ENCODE measurements at regions not wholly inside any gene's neighbourhood (a gene's known extent, or its start where the extent isn't known, plus 50 kb on each side); places are given as distances from the start of the nearest gene placed in this dataset.
A peak's percentile ranks its signal among the peaks of the same experiment; 100 is the strongest.

GRCh38 chr10:117638200-117638599 is 95.7 kb downstream of the EMX2 start:
- DNase-seq: no peak

GRCh38 chr10:117638664-117639200 is 96.2 kb downstream of the EMX2 start:
- DNase-seq: no peak

- DNase-seq: no peak
Observed at GRCh38 chr10:117640406-117640805, 97.9 kb downstream of the EMX2 start.

- DNase-seq: peak; percentile 76
Observed at GRCh38 chr10:117646718-117647117, 104.2 kb downstream of the EMX2 start.

- no peak for DNase-seq
Observed at GRCh38 chr10:117647306-117647705, 104.8 kb downstream of the EMX2 start.

GRCh38 chr10:117651121-117651520 is 108.6 kb downstream of the EMX2 start:
- DNase-seq: no peak

- no peak for DNase-seq
Observed at GRCh38 chr10:117652228-117653169, 110.0 kb downstream of the EMX2 start.

GRCh38 chr10:117653170-117653515 is 110.6 kb downstream of the EMX2 start:
- DNase-seq: no peak

- no peak for DNase-seq
Observed at GRCh38 chr10:117654105-117654504, 111.6 kb downstream of the EMX2 start.

GRCh38 chr10:117656385-117657367 is 114.1 kb downstream of the EMX2 start:
- DNase-seq: no peak

- no peak for DNase-seq
Observed at GRCh38 chr10:117661316-117661715, 118.8 kb downstream of the EMX2 start.

GRCh38 chr10:117662126-117662525 is 119.6 kb downstream of the EMX2 start:
- DNase-seq: no peak

- no peak for DNase-seq
Observed at GRCh38 chr10:117662751-117663540, 120.4 kb downstream of the EMX2 start.

- DNase-seq: no peak
Observed at GRCh38 chr10:117663750-117664149, 121.2 kb downstream of the EMX2 start.

GRCh38 chr10:117664288-117664687 is 121.7 kb downstream of the EMX2 start:
- no peak for DNase-seq

GRCh38 chr10:117666166-117666565 is 123.6 kb downstream of the EMX2 start:
- no peak for DNase-seq

- no peak for DNase-seq
Observed at GRCh38 chr10:117666965-117667364, 124.4 kb downstream of the EMX2 start.

- DNase-seq: no peak
Observed at GRCh38 chr10:117667831-117668230, 125.3 kb downstream of the EMX2 start.

- DNase-seq: no peak
Observed at GRCh38 chr10:117668327-117669008, 125.9 kb downstream of the EMX2 start.

- no peak for DNase-seq
Observed at GRCh38 chr10:117669122-117669521, 126.6 kb downstream of the EMX2 start.

- DNase-seq: peak; percentile 64
Observed at GRCh38 chr10:117670116-117670904, 127.8 kb downstream of the EMX2 start.
